KMS-11 (cell line): ENCODE measurements at regions not wholly inside any gene's neighbourhood (a gene's known extent, or its start where the extent isn't known, plus 50 kb on each side); places are given as distances from the start of the nearest gene placed in this dataset.
"Not testable (repeated sequence)": the region's sequence is repeated elsewhere in the genome, so short reads cannot be mapped to it uniquely, and the experiment has no call there.

Experiments
- H2AFZ ChIP-seq: fragments of 200-600 bp; sonication (generic); 2 replicates; pipeline ENCODE4 v1.6.1; 2016; ENCODE audit warnings: antibody characterized with exemption, mixed run types, low read depth
- H3K27ac ChIP-seq: fragments of 200-600 bp; sonication (generic); 2 replicates; pipeline ENCODE4 v1.6.1; 2016; ENCODE audit warnings: mild to moderate bottlenecking, mixed run types
- H3K27me3 ChIP-seq: fragments of 200-600 bp; sonication (generic); 2 replicates; pipeline ENCODE4 v1.6.1; 2017; ENCODE audit warnings: mild to moderate bottlenecking, low read depth, mixed run types, moderate library complexity; ENCODE audit not compliant: insufficient read depth
- H3K36me3 ChIP-seq: fragments of 200-600 bp; sonication (generic); 2 replicates; pipeline ENCODE4 v1.6.1; 2017; ENCODE audit warnings: mild to moderate bottlenecking, mixed run types; ENCODE audit not compliant: insufficient read depth
- H3K4me1 ChIP-seq: fragments of 200-600 bp; sonication (generic); 2 replicates; pipeline ENCODE4 v1.6.1; 2016; ENCODE audit warnings: mild to moderate bottlenecking, low read depth, mixed run types; ENCODE audit not compliant: poor library complexity, severe bottlenecking
- H3K4me2 ChIP-seq: fragments of 200-600 bp; sonication (generic); 2 replicates; pipeline ENCODE4 v1.7.0; 2016; ENCODE audit warnings: mild to moderate bottlenecking, mixed run types
- H3K4me3 ChIP-seq: fragments of 200-600 bp; sonication (generic); IDR thresholded peaks from 2 replicates; pipeline ENCODE4 v1.6.1; 2017; ENCODE audit warnings: low read depth, low read length, mixed read lengths; ENCODE audit not compliant: insufficient read depth
- H3K79me2 ChIP-seq: fragments of 200-600 bp; sonication (generic); 2 replicates; pipeline ENCODE4 v1.6.1; 2016; ENCODE audit warnings: low read depth, mixed run types; ENCODE audit not compliant: insufficient read depth
- H3K9ac ChIP-seq: fragments of 200-600 bp; sonication (generic); 2 replicates; pipeline ENCODE4 v1.6.1; 2016; ENCODE audit warnings: mild to moderate bottlenecking, mixed run types
- H4K20me1 ChIP-seq: fragments of 200-600 bp; sonication (generic); 2 replicates; pipeline ENCODE4 v1.6.1; 2016; ENCODE audit warnings: mild to moderate bottlenecking, mixed run types; ENCODE audit not compliant: insufficient read depth
- TF ChIP-seq, protein P1 (sequence below): fragments of 200-600 bp; sonication (generic); conservative IDR thresholded peaks from 2 replicates; pipeline ENCODE4 v1.6.1; 2017; ENCODE audit warnings: low read depth, mild to moderate bottlenecking, antibody characterized with exemption, low read length, moderate library complexity, mixed read lengths

- no peak overlapping the region for H3K9ac ChIP-seq
- no peaks in the 10 kb centered on the region for H3K79me2 ChIP-seq
- TF ChIP-seq, protein P1, sequence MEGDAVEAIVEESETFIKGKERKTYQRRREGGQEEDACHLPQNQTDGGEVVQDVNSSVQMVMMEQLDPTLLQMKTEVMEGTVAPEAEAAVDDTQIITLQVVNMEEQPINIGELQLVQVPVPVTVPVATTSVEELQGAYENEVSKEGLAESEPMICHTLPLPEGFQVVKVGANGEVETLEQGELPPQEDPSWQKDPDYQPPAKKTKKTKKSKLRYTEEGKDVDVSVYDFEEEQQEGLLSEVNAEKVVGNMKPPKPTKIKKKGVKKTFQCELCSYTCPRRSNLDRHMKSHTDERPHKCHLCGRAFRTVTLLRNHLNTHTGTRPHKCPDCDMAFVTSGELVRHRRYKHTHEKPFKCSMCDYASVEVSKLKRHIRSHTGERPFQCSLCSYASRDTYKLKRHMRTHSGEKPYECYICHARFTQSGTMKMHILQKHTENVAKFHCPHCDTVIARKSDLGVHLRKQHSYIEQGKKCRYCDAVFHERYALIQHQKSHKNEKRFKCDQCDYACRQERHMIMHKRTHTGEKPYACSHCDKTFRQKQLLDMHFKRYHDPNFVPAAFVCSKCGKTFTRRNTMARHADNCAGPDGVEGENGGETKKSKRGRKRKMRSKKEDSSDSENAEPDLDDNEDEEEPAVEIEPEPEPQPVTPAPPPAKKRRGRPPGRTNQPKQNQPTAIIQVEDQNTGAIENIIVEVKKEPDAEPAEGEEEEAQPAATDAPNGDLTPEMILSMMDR = no peak
- no peak overlapping the region for H3K27ac ChIP-seq
- H3K4me1 ChIP-seq = no peaks in the 10 kb centered on the region
- H3K4me3 ChIP-seq = no peak overlapping the region
- no peak overlapping the region for H2AFZ ChIP-seq
- H3K36me3 ChIP-seq = no peaks in the 10 kb centered on the region
- H3K4me2 ChIP-seq = no peak overlapping the region
- H4K20me1 ChIP-seq = no peaks in the 10 kb centered on the region
- no peaks in the 10 kb centered on the region for H3K27me3 ChIP-seq
These were observed 73.4 kb upstream of the ZNF678 start for GRCh38 chr1:227490001-227490400.

DNA sequence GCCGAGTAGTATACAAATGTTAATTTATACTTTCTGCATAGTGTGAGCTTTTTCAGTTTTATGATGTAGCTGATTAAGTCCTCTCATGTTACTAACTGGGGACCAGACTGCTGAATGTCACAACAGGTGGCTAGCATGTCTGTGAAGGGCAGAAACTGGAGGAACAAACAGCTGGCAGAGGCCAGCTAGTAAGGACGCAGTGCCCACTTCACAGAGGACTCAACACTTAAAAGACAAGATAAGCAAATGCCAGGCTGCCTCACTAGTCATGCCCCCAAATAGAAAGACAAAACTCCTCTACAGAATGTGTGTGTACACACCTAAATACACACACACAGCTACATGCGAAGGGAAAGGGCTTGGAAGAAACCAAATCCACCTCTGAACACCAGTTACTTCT, 73.8 kb upstream of the ZNF678 start:
- no peak overlapping the region for H3K27ac ChIP-seq
- no peaks in the 10 kb centered on the region for H3K79me2 ChIP-seq
- no peak overlapping the region for H3K9ac ChIP-seq
- TF ChIP-seq, protein P1 = no peak
- no peak overlapping the region for H3K4me3 ChIP-seq
- no peaks in the 10 kb centered on the region for H4K20me1 ChIP-seq
- no peaks in the 10 kb centered on the region for H3K36me3 ChIP-seq
- H3K4me2 ChIP-seq = no peak overlapping the region
- no peak overlapping the region for H2AFZ ChIP-seq
- no peaks in the 10 kb centered on the region for H3K27me3 ChIP-seq
- H3K4me1 ChIP-seq = no peaks in the 10 kb centered on the region

GRCh38 chr1:227487606-227488005, 75.8 kb upstream of the ZNF678 start:
- no peaks in the 10 kb centered on the region for H3K79me2 ChIP-seq
- TF ChIP-seq, protein P1 = no peak
- no peaks in the 10 kb centered on the region for H3K27me3 ChIP-seq

DNA sequence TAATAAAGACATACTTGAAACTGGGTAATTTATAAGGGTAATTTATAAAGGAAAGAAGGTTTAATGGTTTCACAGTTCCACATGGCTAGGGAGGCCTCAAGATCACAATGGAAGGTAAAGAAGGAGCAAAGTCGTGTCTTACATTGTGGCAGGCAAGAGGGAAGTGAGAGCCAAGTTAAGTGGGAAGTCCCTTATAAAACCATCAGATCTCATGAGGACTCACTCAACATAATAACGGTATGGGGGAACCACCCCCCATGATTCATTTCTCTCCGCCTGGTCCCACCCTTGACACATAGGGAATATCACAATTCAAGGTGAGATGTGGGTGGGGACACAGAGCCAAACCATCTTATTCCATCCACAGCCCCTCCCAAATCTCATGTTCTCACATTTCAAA, 76.8 kb upstream of the ZNF678 start:
- H2AFZ ChIP-seq = no peak overlapping the region
- H4K20me1 ChIP-seq = no peaks in the 10 kb centered on the region
- no peak overlapping the region for H3K27ac ChIP-seq
- H3K4me1 ChIP-seq = no peaks in the 10 kb centered on the region
- H3K9ac ChIP-seq = no peak overlapping the region
- TF ChIP-seq, protein P1 = no peak
- no peaks in the 10 kb centered on the region for H3K36me3 ChIP-seq
- H3K27me3 ChIP-seq = no peaks in the 10 kb centered on the region
- H3K4me3 ChIP-seq = no peak overlapping the region
- H3K79me2 ChIP-seq = no peaks in the 10 kb centered on the region
- no peak overlapping the region for H3K4me2 ChIP-seq

More at GRCh38 chr1:227487606-227488005, 75.8 kb upstream of the ZNF678 start:
- no peak overlapping the region for H3K4me2 ChIP-seq
- H4K20me1 ChIP-seq = no peaks in the 10 kb centered on the region
- no peak overlapping the region for H3K4me3 ChIP-seq
- no peak overlapping the region for H3K27ac ChIP-seq
- H2AFZ ChIP-seq = no peak overlapping the region
- H3K9ac ChIP-seq = no peak overlapping the region
- no peaks in the 10 kb centered on the region for H3K36me3 ChIP-seq
- H3K4me1 ChIP-seq = no peaks in the 10 kb centered on the region

DNA sequence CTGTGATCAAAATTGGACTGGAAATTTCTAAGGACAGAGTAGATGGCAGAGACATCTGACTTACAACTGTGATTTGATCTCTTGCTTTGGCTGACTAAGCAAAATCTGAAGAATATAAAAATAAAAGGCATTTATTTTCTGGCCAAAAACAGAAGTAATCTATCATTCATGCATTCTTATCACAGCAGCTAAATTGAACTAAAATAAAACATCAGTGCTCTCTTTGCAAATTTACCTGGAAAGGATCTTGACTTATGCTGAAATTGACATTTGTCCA, 81.4 kb upstream of the ZNF678 start:
- Histone ChIP-seq H4K20me1 (no peaks in the 10 kb centered on the region), H3K9ac (no peak overlapping the region), H3K36me3 (no peaks in the 10 kb centered on the region), H3K4me3 (no peak overlapping the region), H3K4me2 (no peak overlapping the region), H3K27ac (no peak overlapping the region), H2AFZ (no peak overlapping the region), H3K27me3 (no peaks in the 10 kb centered on the region), H3K79me2 (no peaks in the 10 kb centered on the region), H3K4me1 (no peaks in the 10 kb centered on the region)
- TF ChIP-seq, protein P1 = no peak

DNA sequence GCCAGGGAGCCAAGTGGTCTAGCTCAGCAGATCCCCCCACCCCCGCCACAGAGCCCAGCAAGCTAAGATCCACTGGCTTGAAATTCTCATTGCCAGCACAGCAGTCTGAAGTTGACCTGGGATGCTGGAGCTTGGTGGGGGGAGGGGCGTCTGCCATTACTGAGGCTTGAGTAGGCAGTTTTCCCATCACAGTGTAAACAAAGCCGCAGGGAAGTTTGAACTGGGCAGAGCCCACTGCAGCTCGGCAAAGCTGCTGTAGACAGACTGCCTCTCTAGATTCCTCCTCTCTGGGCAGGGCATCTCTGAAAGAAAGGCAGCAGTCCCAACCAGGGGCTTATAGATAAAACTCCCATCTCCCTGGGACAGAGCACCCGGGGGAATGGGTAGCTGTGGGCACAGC, 89.3 kb upstream of the ZNF678 start:
- not testable (repeated sequence) for H3K9ac ChIP-seq, H3K79me2 ChIP-seq, H3K4me2 ChIP-seq, H3K36me3 ChIP-seq, H3K4me3 ChIP-seq, H3K4me1 ChIP-seq, H3K27ac ChIP-seq, H2AFZ ChIP-seq, H3K27me3 ChIP-seq, H4K20me1 ChIP-seq
